IPS-NIHi11 (cell line): ENCODE measurements at regions not wholly inside any gene's neighbourhood (a gene's known extent, or its start where the extent isn't known, plus 50 kb on each side); places are given as distances from the start of the nearest gene placed in this dataset.

ENCODE experiments used
- DNase-seq: peaks from one replicate; pipeline ENCODE4 v3.0.0; 2012; ENCODE audit warnings: mixed read lengths, low spot score

- no peak for DNase-seq
These were observed 253.6 kb upstream of the FLRT2 start for GRCh38 chr14:85276161-85276978.

DNA sequence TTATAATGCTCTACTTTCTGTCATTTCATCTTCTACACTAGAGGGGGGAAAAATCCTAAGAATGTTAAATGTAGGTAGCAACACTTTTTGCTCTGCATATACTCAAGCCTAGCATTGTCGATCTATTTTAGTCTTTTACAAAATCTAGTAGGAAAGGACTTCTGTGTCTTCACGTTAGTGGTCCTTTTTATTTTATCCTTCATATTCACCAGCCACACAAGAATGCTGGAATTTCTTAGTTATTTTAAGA is 253.0 kb upstream of the FLRT2 start:
- no peak for DNase-seq

DNA sequence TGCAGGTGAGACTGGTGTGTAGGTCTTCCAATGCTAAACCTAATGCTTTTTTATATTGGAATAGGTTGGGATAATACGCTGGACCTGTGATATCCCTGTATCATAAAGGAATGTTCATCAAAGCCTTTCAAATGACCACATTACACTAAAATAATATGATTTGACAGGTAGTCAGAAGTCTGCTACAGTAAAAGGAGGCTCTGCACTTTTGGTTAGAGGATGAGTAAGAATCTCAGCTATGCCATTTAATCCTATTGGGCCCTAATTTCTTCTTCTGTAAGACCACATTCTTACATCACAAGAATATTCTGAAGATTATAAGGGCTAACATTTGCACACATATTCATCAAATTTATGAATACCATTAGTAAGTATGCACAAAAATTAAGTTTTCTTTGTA is 250.5 kb upstream of the FLRT2 start:
- no peak for DNase-seq

GRCh38 chr14:85280074-85280473 is 249.9 kb upstream of the FLRT2 start:
- no peak for DNase-seq

- no peak for DNase-seq
These were observed 248.0 kb upstream of the FLRT2 start for GRCh38 chr14:85281921-85282320.

GRCh38 chr14:85288041-85288440 is 241.9 kb upstream of the FLRT2 start:
- no peak for DNase-seq

GRCh38 chr14:85291731-85292130 is 238.2 kb upstream of the FLRT2 start:
- DNase-seq = no peak

DNA sequence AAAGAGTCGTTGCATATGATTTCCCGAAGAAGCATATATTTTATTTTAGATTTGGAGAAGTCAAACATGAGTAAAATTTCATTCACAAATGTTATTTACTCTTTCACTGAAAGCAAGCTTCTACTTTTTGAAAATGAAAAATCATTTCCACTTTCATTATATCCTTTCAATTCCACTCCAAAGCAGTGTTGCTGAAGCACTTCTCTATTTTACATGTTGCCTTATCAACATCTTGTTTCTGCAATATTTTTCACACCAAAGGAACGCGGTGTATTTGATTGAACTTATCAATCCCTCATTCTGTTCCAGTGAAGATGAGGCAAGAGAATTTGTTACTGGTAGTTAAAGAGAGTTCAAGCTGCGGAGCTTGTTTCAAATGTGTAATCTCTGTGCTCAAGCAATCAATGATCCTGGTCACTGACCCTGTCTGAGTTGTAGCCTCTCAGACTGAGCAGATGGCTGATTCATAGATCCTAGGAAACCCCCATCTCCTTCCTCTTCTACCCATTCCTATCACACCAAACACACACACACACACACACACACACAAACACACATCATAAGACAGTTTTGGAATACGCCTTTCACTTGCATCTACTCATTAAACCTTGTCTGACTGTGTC is 236.2 kb upstream of the FLRT2 start:
- DNase-seq = no peak

DNA sequence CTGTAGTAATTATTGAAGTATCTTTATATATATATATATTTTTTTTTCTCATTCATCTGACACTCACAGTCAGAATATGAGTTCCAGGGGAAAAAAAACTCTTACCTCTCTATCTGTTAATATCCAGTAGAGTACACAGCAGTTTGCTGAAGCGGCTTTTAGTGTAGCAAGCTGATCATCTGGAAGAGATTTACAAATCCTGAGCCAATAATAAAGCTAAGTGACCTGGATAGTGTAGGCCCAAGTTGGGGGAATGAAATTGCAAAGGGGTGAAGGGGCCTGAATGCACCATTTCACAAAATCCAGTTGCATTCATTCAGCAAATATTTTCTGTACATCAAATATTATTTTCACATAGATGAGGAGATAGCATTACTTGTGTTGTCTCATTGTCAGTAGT is 234.6 kb upstream of the FLRT2 start:
- no peak for DNase-seq

DNA sequence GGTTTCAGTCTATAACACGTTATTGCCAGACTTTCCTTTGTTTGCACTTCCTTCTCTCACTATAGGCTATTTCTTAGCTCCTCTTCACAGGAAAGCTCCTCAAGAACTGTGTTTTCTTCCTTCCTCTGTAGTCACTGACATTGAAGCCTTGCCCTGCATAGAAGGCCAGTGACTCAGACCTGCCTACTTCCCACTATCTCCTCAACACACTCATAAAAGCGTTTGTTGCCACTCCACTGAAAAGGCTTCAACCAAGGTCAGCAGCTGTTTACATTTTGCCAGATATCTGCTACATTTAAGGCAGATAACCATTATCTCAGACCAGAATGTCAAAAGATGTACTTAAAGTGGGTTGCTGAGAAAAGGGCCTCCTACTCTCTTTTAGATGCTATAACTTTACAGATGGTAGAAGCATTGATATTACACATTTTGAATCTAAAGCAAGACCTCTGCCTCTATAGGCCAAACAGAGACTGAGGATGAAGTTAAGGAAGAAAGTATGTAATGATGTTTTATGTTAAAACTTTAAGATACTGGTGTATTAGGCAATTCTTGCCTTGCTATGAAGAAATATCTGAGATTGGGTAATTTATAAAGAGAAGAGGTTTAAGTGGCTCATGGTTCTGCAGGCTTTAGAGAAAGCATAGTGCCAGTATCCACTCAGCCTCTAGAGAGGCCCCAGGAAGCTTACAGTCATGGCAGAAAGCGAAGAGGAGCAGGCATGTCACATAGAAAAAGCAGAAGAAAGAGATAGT is 233.3 kb upstream of the FLRT2 start:
- no peak for DNase-seq

DNA sequence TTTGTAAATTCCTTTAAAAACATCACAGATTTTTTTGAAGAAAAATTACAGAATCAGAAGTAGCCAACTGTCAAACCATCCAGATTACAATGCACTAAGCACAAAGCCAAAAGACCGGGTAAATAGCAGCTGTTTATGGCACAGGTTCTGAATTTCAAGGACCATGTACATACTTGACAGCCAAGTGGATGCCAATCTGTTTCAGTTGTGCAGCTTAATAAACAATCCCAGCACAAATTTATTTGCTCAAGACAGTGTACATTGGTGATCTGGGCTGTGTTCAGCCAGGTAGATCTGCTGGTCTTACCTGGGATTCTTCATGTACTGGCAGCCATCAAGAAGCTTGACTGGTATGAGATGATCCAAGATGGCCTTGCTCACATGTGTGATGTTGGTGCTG is 229.8 kb upstream of the FLRT2 start:
- DNase-seq = no peak

- no peak for DNase-seq
These were observed 228.4 kb upstream of the FLRT2 start for GRCh38 chr14:85301506-85301905.

DNA sequence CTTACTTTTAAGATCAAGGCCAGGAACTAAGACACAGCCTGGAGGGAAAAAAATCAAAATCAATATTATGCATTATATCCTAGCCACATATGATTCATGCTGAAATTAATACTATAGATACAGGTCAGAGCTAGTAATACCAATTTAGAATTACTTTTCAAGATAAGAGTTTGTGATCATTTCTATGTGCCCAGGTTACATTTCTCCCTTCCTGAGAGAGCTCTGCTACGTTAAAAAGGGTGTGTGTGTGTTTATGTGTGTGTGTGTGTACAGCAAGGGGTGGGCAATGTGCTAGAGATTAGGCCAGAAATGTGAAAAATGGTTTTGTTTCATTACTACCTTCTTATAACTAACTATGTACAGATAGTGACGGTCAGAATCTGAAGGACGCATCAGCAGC is 223.9 kb upstream of the FLRT2 start:
- no peak for DNase-seq

- DNase-seq = no peak
These were observed 221.2 kb upstream of the FLRT2 start for GRCh38 chr14:85308531-85309300.

- no peak for DNase-seq
These were observed 219.3 kb upstream of the FLRT2 start for GRCh38 chr14:85310491-85311272.

DNA sequence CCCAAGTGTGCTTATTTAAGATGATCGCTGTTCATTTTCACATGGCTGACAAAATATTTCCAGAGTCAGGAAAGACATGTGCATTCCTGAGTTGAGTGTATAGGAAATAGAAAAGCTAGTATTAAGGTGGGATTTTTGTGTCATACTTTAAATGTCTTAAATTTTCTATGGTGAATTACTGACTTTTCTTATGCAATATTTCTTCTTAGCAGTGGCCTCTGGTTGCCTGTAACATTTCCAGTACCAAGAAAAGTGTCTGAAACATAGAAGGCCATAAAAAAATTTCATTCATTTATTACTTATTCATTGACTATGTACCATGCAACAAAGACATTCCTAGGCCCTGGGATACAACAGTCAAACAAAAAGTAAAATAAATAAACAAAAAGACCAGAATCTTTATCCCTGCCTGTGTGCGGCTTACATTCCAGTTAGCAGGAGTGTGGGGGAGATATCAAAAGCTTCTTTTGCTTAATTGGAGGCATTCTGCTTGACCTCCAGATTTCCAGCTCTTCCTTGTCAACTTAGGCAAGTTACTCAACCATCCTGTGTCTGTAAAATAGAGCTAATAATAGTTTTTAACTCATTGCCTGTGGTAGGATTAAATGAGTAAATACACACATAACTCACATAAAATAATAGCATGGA is 216.3 kb upstream of the FLRT2 start:
- DNase-seq = no peak

- DNase-seq = no peak
These were observed 214.7 kb upstream of the FLRT2 start for GRCh38 chr14:85315290-85315689.

- no peak for DNase-seq
These were observed 214.1 kb upstream of the FLRT2 start for GRCh38 chr14:85315733-85316290.

- no peak for DNase-seq
These were observed 213.1 kb upstream of the FLRT2 start for GRCh38 chr14:85316701-85317410.

- no peak for DNase-seq
These were observed 212.4 kb upstream of the FLRT2 start for GRCh38 chr14:85317491-85318021.
